ENCODE measurements at regions not wholly inside any gene's neighbourhood (a gene's known extent, or its start where the extent isn't known, plus 50 kb on each side); places are given as distances from the start of the nearest gene placed in this dataset.

- no peaks in the 10 kb centered on the region for H3K9me3 Mint-ChIP-seq
- DNase-seq, result no peak
- Histone ChIP-seq H3K36me3 (ENCODE audit: control insufficient read depth, insufficient read depth, low read length) (no peaks in the 10 kb centered on the region), H3K4me1 (ENCODE audit: control insufficient read depth, insufficient read depth, low read length) (no peaks in the 10 kb centered on the region), H3K27ac (ENCODE audit: low read length) (no peak overlapping the region), H3K9me3 (ENCODE audit: control insufficient read depth, insufficient read depth, low read length) (no peaks in the 10 kb centered on the region), H3K27me3 (ENCODE audit: control insufficient read depth, insufficient read depth, low read length) (peaks cover 3% of the 10 kb centered on the region), H3K4me3 (ENCODE audit: low read length) (no peak overlapping the region)
- TF ChIP-seq CTCF (IDR thresholded peaks at IDR 0.05), result no peak
- H3K4me1 Mint-ChIP-seq, result no peaks in the 10 kb centered on the region
- H3K27ac Mint-ChIP-seq, result no peak overlapping the region
- intact Hi-C loops (cut with micrococcal nuclease), result no loop called here
- WGBS (ENCODE audit: insufficient coverage), result no CpG with 5 or more reads among the region's 4 CpGs
- peaks cover 14 to 64% of the 10 kb centered on the region in 2 donors for H3K27me3 Mint-ChIP-seq (ENCODE audit: low read depth in 2 of 2)
- no peaks in the 10 kb centered on the region for H3K36me3 Mint-ChIP-seq
- no peak overlapping the region for H3K4me3 Mint-ChIP-seq
- no peak for ATAC-seq
Observed at GRCh38 chr5:76022611-76023010, 60.6 kb upstream of the SV2C start.

- H3K36me3 ChIP-seq (ENCODE audit: control insufficient read depth, insufficient read depth, low read length), result no peaks in the 10 kb centered on the region
- DNase-seq, result no peak
- no peaks in the 10 kb centered on the region for H3K9me3 Mint-ChIP-seq
- WGBS (ENCODE audit: insufficient coverage), result 76% methylated on average over 3 of the region's 3 CpGs
- peaks cover 14 to 63% of the 10 kb centered on the region in 2 donors for H3K27me3 Mint-ChIP-seq (ENCODE audit: low read depth in 2 of 2)
- no peak overlapping the region for H3K27ac ChIP-seq (ENCODE audit: low read length)
- H3K27me3 ChIP-seq (ENCODE audit: control insufficient read depth, insufficient read depth, low read length), result peaks cover 3% of the 10 kb centered on the region
- no peaks in the 10 kb centered on the region for H3K4me1 Mint-ChIP-seq
- no peak overlapping the region for H3K4me3 Mint-ChIP-seq
- H3K36me3 Mint-ChIP-seq, result no peaks in the 10 kb centered on the region
- no peaks in the 10 kb centered on the region for H3K9me3 ChIP-seq (ENCODE audit: control insufficient read depth, insufficient read depth, low read length)
- no peak overlapping the region for H3K27ac Mint-ChIP-seq
- intact Hi-C loops (cut with micrococcal nuclease), result no loop called here
- ATAC-seq, result no peak
- TF ChIP-seq CTCF (IDR thresholded peaks at IDR 0.05), result no peak
- H3K4me3 ChIP-seq (ENCODE audit: low read length), result no peak overlapping the region
- no peaks in the 10 kb centered on the region for H3K4me1 ChIP-seq (ENCODE audit: control insufficient read depth, insufficient read depth, low read length)
Observed at GRCh38 chr5:76021936-76022584, 61.1 kb upstream of the SV2C start.

GRCh38 chr5:76016258-76016657, 66.9 kb upstream of the SV2C start:
- peaks cover 0 to 2% of the 10 kb centered on the region in 2 donors for H3K9me3 Mint-ChIP-seq
- no peak overlapping the region for H3K27ac Mint-ChIP-seq
- H3K9me3 ChIP-seq (ENCODE audit: control insufficient read depth, insufficient read depth, low read length), result no peaks in the 10 kb centered on the region
- H3K36me3 ChIP-seq (ENCODE audit: control insufficient read depth, insufficient read depth, low read length), result no peaks in the 10 kb centered on the region
- no peaks in the 10 kb centered on the region for H3K4me1 Mint-ChIP-seq
- H3K4me1 ChIP-seq (ENCODE audit: control insufficient read depth, insufficient read depth, low read length), result no peaks in the 10 kb centered on the region
- 56% methylated on average over 1 of the region's 1 CpG for WGBS (ENCODE audit: insufficient coverage)
- intact Hi-C loops (cut with micrococcal nuclease), result no loop called here
- no peak overlapping the region for H3K4me3 Mint-ChIP-seq
- DNase-seq, result peak in 1 of 2 donors; percentile 7
- no peak for ATAC-seq
- peaks cover 11% of the 10 kb centered on the region for H3K27me3 ChIP-seq (ENCODE audit: control insufficient read depth, insufficient read depth, low read length)
- H3K27me3 Mint-ChIP-seq (ENCODE audit: low read depth in 2 of 2), result peaks cover 26 to 46% of the 10 kb centered on the region in 2 donors
- TF ChIP-seq CTCF (IDR thresholded peaks at IDR 0.05), result no peak
- H3K36me3 Mint-ChIP-seq, result no peaks in the 10 kb centered on the region
- H3K27ac ChIP-seq (ENCODE audit: low read length), result no peak overlapping the region
- no peak overlapping the region for H3K4me3 ChIP-seq (ENCODE audit: low read length)

- DNase-seq, result no peak
- Histone ChIP-seq H3K36me3 (ENCODE audit: control insufficient read depth, insufficient read depth, low read length) (no peaks in the 10 kb centered on the region), H3K9me3 (ENCODE audit: control insufficient read depth, insufficient read depth, low read length) (no peaks in the 10 kb centered on the region), H3K4me1 (ENCODE audit: control insufficient read depth, insufficient read depth, low read length) (no peaks in the 10 kb centered on the region), H3K4me3 (ENCODE audit: low read length) (no peak overlapping the region), H3K27me3 (ENCODE audit: control insufficient read depth, insufficient read depth, low read length) (peaks cover 11% of the 10 kb centered on the region), H3K27ac (ENCODE audit: low read length) (no peak overlapping the region)
- Mint-ChIP-seq H3K27me3 (ENCODE audit: low read depth in 2 of 2) (peaks cover 21 to 30% of the 10 kb centered on the region in 2 donors), H3K9me3 (peaks cover 0 to 2% of the 10 kb centered on the region in 2 donors), H3K4me3 (no peak overlapping the region), H3K36me3 (no peaks in the 10 kb centered on the region), H3K4me1 (no peaks in the 10 kb centered on the region), H3K27ac (no peak overlapping the region)
- no peak for TF ChIP-seq CTCF (IDR thresholded peaks at IDR 0.05)
- ATAC-seq, result no peak
- intact Hi-C loops (cut with micrococcal nuclease), result no loop called here
Observed at GRCh38 chr5:76014005-76014404, 69.2 kb upstream of the SV2C start.
